ENCODE measurements at regions not wholly inside any gene's neighbourhood (a gene's known extent, or its start where the extent isn't known, plus 50 kb on each side); places are given as distances from the start of the nearest gene placed in this dataset.

DNA sequence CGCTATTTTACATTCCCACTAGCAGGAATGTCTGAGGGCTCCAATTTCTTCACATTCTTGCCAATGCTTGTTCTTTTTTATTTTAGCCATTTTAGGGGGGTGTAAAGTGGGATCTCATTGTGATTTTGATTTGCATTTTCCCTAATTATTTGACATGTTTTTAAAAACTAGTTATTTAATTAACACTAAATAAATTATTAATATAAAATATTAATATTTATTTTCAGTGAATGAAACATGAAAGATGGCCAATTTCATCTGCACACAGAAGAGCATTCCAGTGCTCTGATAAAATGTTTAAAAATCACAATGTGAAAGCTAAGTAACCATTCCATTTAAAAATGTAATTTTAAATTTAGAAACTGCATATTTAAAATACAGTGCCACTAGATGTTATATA is 322.2 kb upstream of the ZNF521 start:
- H3K36me3 Mint-ChIP-seq (ENCODE audit: low read depth, unreplicated experiment): no peaks in the 10 kb centered on the region
- TF ChIP-seq, protein P1, sequence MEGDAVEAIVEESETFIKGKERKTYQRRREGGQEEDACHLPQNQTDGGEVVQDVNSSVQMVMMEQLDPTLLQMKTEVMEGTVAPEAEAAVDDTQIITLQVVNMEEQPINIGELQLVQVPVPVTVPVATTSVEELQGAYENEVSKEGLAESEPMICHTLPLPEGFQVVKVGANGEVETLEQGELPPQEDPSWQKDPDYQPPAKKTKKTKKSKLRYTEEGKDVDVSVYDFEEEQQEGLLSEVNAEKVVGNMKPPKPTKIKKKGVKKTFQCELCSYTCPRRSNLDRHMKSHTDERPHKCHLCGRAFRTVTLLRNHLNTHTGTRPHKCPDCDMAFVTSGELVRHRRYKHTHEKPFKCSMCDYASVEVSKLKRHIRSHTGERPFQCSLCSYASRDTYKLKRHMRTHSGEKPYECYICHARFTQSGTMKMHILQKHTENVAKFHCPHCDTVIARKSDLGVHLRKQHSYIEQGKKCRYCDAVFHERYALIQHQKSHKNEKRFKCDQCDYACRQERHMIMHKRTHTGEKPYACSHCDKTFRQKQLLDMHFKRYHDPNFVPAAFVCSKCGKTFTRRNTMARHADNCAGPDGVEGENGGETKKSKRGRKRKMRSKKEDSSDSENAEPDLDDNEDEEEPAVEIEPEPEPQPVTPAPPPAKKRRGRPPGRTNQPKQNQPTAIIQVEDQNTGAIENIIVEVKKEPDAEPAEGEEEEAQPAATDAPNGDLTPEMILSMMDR (IDR thresholded peaks at IDR 0.05; ENCODE audit: unreplicated experiment): no peak
- DNase-seq (ENCODE audit: low spot score): no peak
- no peaks in the 10 kb centered on the region for H3K9me3 Mint-ChIP-seq (ENCODE audit: unreplicated experiment)
- H3K27me3 Mint-ChIP-seq (ENCODE audit: unreplicated experiment): no peaks in the 10 kb centered on the region
- H3K4me3 Mint-ChIP-seq (ENCODE audit: unreplicated experiment): no peak overlapping the region
- no peak overlapping the region for H3K27ac Mint-ChIP-seq (ENCODE audit: unreplicated experiment)
- peaks cover 18% of the 10 kb centered on the region for H3K4me1 Mint-ChIP-seq (ENCODE audit: unreplicated experiment)

DNA sequence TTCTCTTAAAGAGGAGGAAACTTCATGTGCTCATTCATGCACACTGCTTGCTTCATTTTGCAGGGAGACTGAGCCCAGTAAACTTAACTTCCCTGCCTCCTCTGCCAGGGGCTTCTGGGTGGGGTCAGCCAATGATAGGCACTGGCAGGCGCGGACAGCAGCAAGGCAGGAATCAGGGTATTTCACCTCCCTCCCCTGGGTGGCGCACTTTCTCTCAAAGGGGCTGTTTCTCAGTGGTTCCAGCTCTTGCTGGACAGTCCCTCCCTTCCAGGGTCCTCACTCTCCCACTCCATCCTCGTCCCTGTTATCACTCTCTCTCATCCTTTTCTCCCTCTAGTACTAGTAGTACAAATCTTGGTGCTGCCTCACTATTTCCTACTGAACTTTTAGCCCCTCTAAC is 320.5 kb upstream of the ZNF521 start:
- Mint-ChIP-seq H3K27me3 (ENCODE audit: unreplicated experiment) (no peaks in the 10 kb centered on the region), H3K27ac (ENCODE audit: unreplicated experiment) (no peak overlapping the region), H3K36me3 (ENCODE audit: low read depth, unreplicated experiment) (no peaks in the 10 kb centered on the region), H3K4me1 (ENCODE audit: unreplicated experiment) (peaks cover 18% of the 10 kb centered on the region), H3K9me3 (ENCODE audit: unreplicated experiment) (no peaks in the 10 kb centered on the region), H3K4me3 (ENCODE audit: unreplicated experiment) (no peak overlapping the region)
- DNase-seq (ENCODE audit: low spot score): peak; percentile 31
- TF ChIP-seq, protein P1 (IDR thresholded peaks at IDR 0.05; ENCODE audit: unreplicated experiment): peak; percentile 30

DNA sequence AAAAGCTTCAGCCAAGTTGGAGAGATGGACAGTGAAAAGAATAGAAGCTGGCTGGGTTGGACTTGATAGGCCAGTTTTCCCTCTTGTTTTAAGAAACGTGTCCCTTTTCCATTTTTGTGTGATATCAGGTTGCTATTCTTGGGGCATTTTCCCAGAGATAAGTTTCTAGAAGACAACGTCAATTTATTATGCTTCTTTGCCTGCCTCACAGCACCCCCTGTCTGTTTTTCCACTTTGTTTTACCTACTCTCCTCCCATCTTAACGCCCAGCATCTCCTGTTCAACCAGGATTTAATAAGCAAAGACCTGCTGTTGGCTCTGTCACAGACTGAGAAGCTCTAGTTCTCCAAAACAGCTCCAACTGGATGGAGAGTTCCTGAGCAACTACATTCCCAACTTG is 317.8 kb upstream of the ZNF521 start:
- Mint-ChIP-seq H3K9me3 (ENCODE audit: unreplicated experiment) (no peaks in the 10 kb centered on the region), H3K36me3 (ENCODE audit: low read depth, unreplicated experiment) (no peaks in the 10 kb centered on the region), H3K4me1 (ENCODE audit: unreplicated experiment) (peaks cover 7% of the 10 kb centered on the region), H3K27ac (ENCODE audit: unreplicated experiment) (no peak overlapping the region), H3K4me3 (ENCODE audit: unreplicated experiment) (no peak overlapping the region), H3K27me3 (ENCODE audit: unreplicated experiment) (no peaks in the 10 kb centered on the region)
- TF ChIP-seq, protein P1 (IDR thresholded peaks at IDR 0.05; ENCODE audit: unreplicated experiment): no peak
- no peak for DNase-seq (ENCODE audit: low spot score)

DNA sequence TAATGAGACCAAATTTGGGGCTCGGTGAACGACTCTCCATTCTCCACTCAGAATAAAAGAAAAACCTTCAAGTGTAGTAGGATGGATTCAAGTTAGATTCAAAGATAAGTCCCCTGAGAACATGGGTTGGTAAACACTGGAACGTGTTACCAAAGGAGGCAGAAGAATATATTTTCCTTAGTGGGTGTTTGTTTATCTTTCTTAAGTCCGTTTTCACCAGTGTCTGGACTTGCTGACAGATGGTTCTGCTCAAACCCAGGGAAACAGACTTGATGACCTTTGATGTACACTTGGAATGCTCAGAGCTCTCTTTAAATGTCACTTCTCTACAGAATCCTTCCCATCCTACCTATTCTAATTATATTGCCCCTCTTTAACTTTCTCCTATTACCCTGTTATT is 310.3 kb upstream of the ZNF521 start:
- no peak for DNase-seq (ENCODE audit: low spot score)
- H3K4me1 Mint-ChIP-seq (ENCODE audit: unreplicated experiment): no peaks in the 10 kb centered on the region
- no peaks in the 10 kb centered on the region for H3K9me3 Mint-ChIP-seq (ENCODE audit: unreplicated experiment)
- no peaks in the 10 kb centered on the region for H3K27me3 Mint-ChIP-seq (ENCODE audit: unreplicated experiment)
- TF ChIP-seq, protein P1 (IDR thresholded peaks at IDR 0.05; ENCODE audit: unreplicated experiment): no peak
- H3K36me3 Mint-ChIP-seq (ENCODE audit: low read depth, unreplicated experiment): no peaks in the 10 kb centered on the region
- H3K27ac Mint-ChIP-seq (ENCODE audit: unreplicated experiment): no peak overlapping the region
- no peak overlapping the region for H3K4me3 Mint-ChIP-seq (ENCODE audit: unreplicated experiment)

DNA sequence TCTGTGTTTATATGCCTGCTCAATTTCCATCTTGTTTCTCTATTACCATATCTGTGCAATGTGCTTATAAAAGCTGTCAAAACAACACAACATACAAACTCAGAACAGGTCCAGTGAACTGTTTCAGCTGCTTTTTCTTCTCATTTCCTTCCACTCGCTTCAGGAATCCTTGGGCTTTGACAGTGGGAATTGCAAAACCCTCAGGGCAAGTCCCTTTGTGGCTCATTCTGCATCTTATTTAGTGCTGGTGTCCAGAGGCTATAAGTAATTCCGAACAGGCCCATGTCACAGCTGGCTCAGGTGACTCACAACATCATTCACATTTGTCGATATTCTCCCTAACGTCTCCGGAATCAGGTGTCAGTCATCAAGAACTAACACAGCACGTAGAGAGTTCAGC is 309.9 kb upstream of the ZNF521 start:
- H3K36me3 Mint-ChIP-seq (ENCODE audit: low read depth, unreplicated experiment): no peaks in the 10 kb centered on the region
- no peaks in the 10 kb centered on the region for H3K27me3 Mint-ChIP-seq (ENCODE audit: unreplicated experiment)
- H3K4me1 Mint-ChIP-seq (ENCODE audit: unreplicated experiment): no peaks in the 10 kb centered on the region
- TF ChIP-seq, protein P1 (IDR thresholded peaks at IDR 0.05; ENCODE audit: unreplicated experiment): no peak
- no peak overlapping the region for H3K27ac Mint-ChIP-seq (ENCODE audit: unreplicated experiment)
- no peak for DNase-seq (ENCODE audit: low spot score)
- no peak overlapping the region for H3K4me3 Mint-ChIP-seq (ENCODE audit: unreplicated experiment)
- H3K9me3 Mint-ChIP-seq (ENCODE audit: unreplicated experiment): no peaks in the 10 kb centered on the region
